ENCODE measurements at regions not wholly inside any gene's neighbourhood (a gene's known extent, or its start where the extent isn't known, plus 50 kb on each side); places are given as distances from the start of the nearest gene placed in this dataset.

GRCh38 chr6:43977404-43978111 lies 149.7 kb downstream of the MRPL14 start (continued):
- TF ChIP-seq, protein P1, sequence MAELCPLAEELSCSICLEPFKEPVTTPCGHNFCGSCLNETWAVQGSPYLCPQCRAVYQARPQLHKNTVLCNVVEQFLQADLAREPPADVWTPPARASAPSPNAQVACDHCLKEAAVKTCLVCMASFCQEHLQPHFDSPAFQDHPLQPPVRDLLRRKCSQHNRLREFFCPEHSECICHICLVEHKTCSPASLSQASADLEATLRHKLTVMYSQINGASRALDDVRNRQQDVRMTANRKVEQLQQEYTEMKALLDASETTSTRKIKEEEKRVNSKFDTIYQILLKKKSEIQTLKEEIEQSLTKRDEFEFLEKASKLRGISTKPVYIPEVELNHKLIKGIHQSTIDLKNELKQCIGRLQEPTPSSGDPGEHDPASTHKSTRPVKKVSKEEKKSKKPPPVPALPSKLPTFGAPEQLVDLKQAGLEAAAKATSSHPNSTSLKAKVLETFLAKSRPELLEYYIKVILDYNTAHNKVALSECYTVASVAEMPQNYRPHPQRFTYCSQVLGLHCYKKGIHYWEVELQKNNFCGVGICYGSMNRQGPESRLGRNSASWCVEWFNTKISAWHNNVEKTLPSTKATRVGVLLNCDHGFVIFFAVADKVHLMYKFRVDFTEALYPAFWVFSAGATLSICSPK (IDR thresholded peaks at IDR 0.05; ENCODE audit: borderline replicate concordance): no peak
- TF ChIP-seq, protein P2, sequence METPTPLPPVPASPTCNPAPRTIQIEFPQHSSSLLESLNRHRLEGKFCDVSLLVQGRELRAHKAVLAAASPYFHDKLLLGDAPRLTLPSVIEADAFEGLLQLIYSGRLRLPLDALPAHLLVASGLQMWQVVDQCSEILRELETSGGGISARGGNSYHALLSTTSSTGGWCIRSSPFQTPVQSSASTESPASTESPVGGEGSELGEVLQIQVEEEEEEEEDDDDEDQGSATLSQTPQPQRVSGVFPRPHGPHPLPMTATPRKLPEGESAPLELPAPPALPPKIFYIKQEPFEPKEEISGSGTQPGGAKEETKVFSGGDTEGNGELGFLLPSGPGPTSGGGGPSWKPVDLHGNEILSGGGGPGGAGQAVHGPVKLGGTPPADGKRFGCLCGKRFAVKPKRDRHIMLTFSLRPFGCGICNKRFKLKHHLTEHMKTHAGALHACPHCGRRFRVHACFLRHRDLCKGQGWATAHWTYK (CRISPR knock-in tag; IDR thresholded peaks at IDR 0.05): 0 out of 2 replicates have a peak, but pooled peaks have one; percentile 29
- TF ChIP-seq ATF4 (CRISPR knock-in tag; IDR thresholded peaks at IDR 0.05): 0 out of 2 replicates have a peak, but pooled peaks have one; percentile 29
- peak; percentile 47; the same call in 1 of the 2 replicates for TF ChIP-seq LCOR (CRISPR knock-in tag; IDR thresholded peaks at IDR 0.05)
- TF ChIP-seq KLF1 (tag; IDR thresholded peaks at IDR 0.05): no peak
- no peak for TF ChIP-seq EP400 (IDR thresholded peaks at IDR 0.05)
- no peak for TF ChIP-seq ZNF3 (CRISPR knock-in tag; IDR thresholded peaks at IDR 0.05)
- no peak for TF ChIP-seq ZNF24 (IDR thresholded peaks at IDR 0.05)
- peak; percentile 81; the same call in 1 of the 2 replicates for TF ChIP-seq ZNF165 (CRISPR knock-in tag; IDR thresholded peaks at IDR 0.05; ENCODE audit: borderline replicate concordance)
- peak; percentile 15; the same call in 1 of the 2 replicates for TF ChIP-seq TCF3 (CRISPR knock-in tag; IDR thresholded peaks at IDR 0.05)
- peak; percentile 14 for TF ChIP-seq MEIS2 (IDR thresholded peaks at IDR 0.05; ENCODE audit: partially characterized antibody)
- TF ChIP-seq E2F3 (CRISPR knock-in tag; IDR thresholded peaks at IDR 0.05): no peak
- TF ChIP-seq ELK3 (CRISPR knock-in tag; IDR thresholded peaks at IDR 0.05): 0 out of 2 replicates have a peak, but pooled peaks have one; percentile 1
- TF ChIP-seq EWSR1 (IDR thresholded peaks at IDR 0.05; ENCODE audit: borderline replicate concordance, low read depth, partially characterized antibody): no peak
- no peak for TF ChIP-seq ESRRA (IDR thresholded peaks at IDR 0.05; ENCODE audit: borderline replicate concordance, low read depth)
- no peak for TF ChIP-seq SIN3A (IDR thresholded peaks at IDR 0.05; ENCODE audit: borderline replicate concordance in 2 of 2, control insufficient read depth in 1 of 2, low read depth in 2 of 2, low read length in 2 of 2)
- peak; percentile 78; the same call in 1 of the 2 replicates for TF ChIP-seq CBFB (CRISPR knock-in tag; IDR thresholded peaks at IDR 0.05)
- no peak for TF ChIP-seq ZBTB49 (CRISPR knock-in tag; IDR thresholded peaks at IDR 0.05; ENCODE audit: borderline replicate concordance)
- no peak for TF ChIP-seq CCNT2 (IDR thresholded peaks at IDR 0.05; ENCODE audit: borderline replicate concordance, extremely low read depth, insufficient read length, low read depth, low read length)
- TF ChIP-seq NCOA2 (IDR thresholded peaks at IDR 0.05; ENCODE audit: partially characterized antibody in 2 of 2): no peak

Measured in K562 (cell line).